GM23338 (cell line): ENCODE measurements at regions not wholly inside any gene's neighbourhood (a gene's known extent, or its start where the extent isn't known, plus 50 kb on each side); places are given as distances from the start of the nearest gene placed in this dataset.
"Not testable (repeated sequence)": the region's sequence is repeated elsewhere in the genome, so short reads cannot be mapped to it uniquely, and the experiment has no call there.

Experiments
- ATAC-seq: fragments of 200-7000 bp; cut with Tn5 transposase; 3 replicates; pipeline ENCODE4 v1.9.1; 2020
- DNase-seq: peaks from one replicate; pipeline ENCODE4 v3.0.0-alpha.2; 2015; ENCODE audit warnings: low spot score
- H2AFZ ChIP-seq: fragments of 200-600 bp; sonication (generic); 2 replicates; pipeline ENCODE4 v1.8.0; 2016; ENCODE audit warnings: antibody characterized with exemption, mild to moderate bottlenecking, moderate library complexity
- H3F3A ChIP-seq: fragments of 200-600 bp; sonication (generic); replicated peaks from 2 replicates; pipeline ENCODE4 v1.8.0; 2017; ENCODE audit warnings: antibody characterized with exemption, mixed run types, low read depth
- H3K27ac ChIP-seq: fragments of 200-600 bp; sonication (generic); 2 replicates; pipeline ENCODE4 v1.6.1; 2016; ENCODE audit warnings: low read depth
- H3K27me3 ChIP-seq: fragments of 200-600 bp; sonication (generic); 2 replicates; pipeline ENCODE4 v1.8.0; 2016; ENCODE audit warnings: mild to moderate bottlenecking, mixed run types, moderate library complexity; ENCODE audit not compliant: insufficient read depth
- H3K36me3 ChIP-seq: fragments of 200-600 bp; sonication (generic); 2 replicates; pipeline ENCODE4 v1.8.0; 2016; ENCODE audit warnings: mild to moderate bottlenecking; ENCODE audit not compliant: insufficient read depth
- H3K4me1 ChIP-seq: fragments of 200-600 bp; sonication (generic); 2 replicates; pipeline ENCODE4 v1.8.0; 2016; ENCODE audit warnings: mild to moderate bottlenecking, moderate library complexity; ENCODE audit not compliant: insufficient read depth
- H3K4me2 ChIP-seq: fragments of 200-600 bp; sonication (generic); 2 replicates; pipeline ENCODE4 v1.7.1; 2017; ENCODE audit warnings: mixed run types
- H3K4me3 ChIP-seq: fragments of 200-600 bp; sonication (generic); 2 replicates; pipeline ENCODE4 v1.6.1; 2016; ENCODE audit warnings: mixed run types
- H3K79me2 ChIP-seq: fragments of 200-600 bp; sonication (generic); replicated peaks from 2 replicates; pipeline ENCODE4 v1.8.0; 2017; ENCODE audit warnings: mild to moderate bottlenecking; ENCODE audit not compliant: insufficient read depth
- H3K9me2 ChIP-seq: fragments of 200-600 bp; sonication (generic); 2 replicates; pipeline ENCODE4 v1.8.0; 2017; ENCODE audit not compliant: insufficient read depth
- H4K20me1 ChIP-seq: fragments of 200-600 bp; sonication (generic); replicated peaks from 2 replicates; pipeline ENCODE4 v1.8.0; 2017; ENCODE audit warnings: mild to moderate bottlenecking; ENCODE audit not compliant: insufficient read depth
- H3K27ac Mint-ChIP-seq: 2 replicates; pipeline ENCODE4 v1.8.0; 2020; ENCODE audit warnings: inconsistent platforms, mild to moderate bottlenecking, moderate library complexity, mixed read lengths
- H3K27me3 Mint-ChIP-seq: 3 replicates; pipeline ENCODE4 v1.8.0; 2022; ENCODE audit warnings: low read depth, mild to moderate bottlenecking, moderate library complexity, mixed read lengths, inconsistent platforms; ENCODE audit not compliant: insufficient read depth, poor library complexity
- H3K36me3 Mint-ChIP-seq: 3 replicates; pipeline ENCODE4 v1.8.0; 2021; ENCODE audit warnings: low read depth, mild to moderate bottlenecking, inconsistent platforms, moderate library complexity, mixed read lengths
- H3K4me1 Mint-ChIP-seq: 3 replicates; pipeline ENCODE4 v1.8.0; 2020; ENCODE audit warnings: mild to moderate bottlenecking, inconsistent platforms, mixed read lengths
- H3K4me3 Mint-ChIP-seq: 3 replicates; pipeline ENCODE4 v1.8.0; 2021; ENCODE audit warnings: moderate library complexity, mild to moderate bottlenecking, inconsistent platforms, mixed read lengths
- H3K9me3 Mint-ChIP-seq: 3 replicates; pipeline ENCODE4 v1.8.0; 2020; ENCODE audit warnings: moderate library complexity, mild to moderate bottlenecking, inconsistent platforms, mixed read lengths
- CTCF ChIP-seq, 2 experiments: fragments of 200-600 bp in 1 of 2; sonication (generic) in 1 of 2; conservative IDR thresholded peaks; 2 replicates each; pipeline versions ENCODE4 v1.5.1 to v1.6.1; 2016 to 2017; ENCODE audit warnings: antibody characterized with exemption in 2 of 2, low read depth in 2 of 2, mild to moderate bottlenecking in 2 of 2, moderate library complexity in 1 of 2
- JUNB ChIP-seq: IDR thresholded peaks from one replicate; pipeline ENCODE4 v1.6.1; 2016; ENCODE audit warnings: antibody characterized with exemption; ENCODE audit not compliant: unreplicated experiment
- STAT1 ChIP-seq: IDR thresholded peaks from one replicate; pipeline ENCODE4 v1.6.1; 2016; ENCODE audit warnings: antibody characterized with exemption; ENCODE audit not compliant: unreplicated experiment

GRCh38 chrX:134045372-134045771 lies 60.0 kb upstream of the GPC3 start:
- not testable (repeated sequence) for ATAC-seq, H3K27ac ChIP-seq, H3F3A ChIP-seq, H4K20me1 ChIP-seq, H3K36me3 ChIP-seq, H3K4me3 ChIP-seq, H3K4me3 Mint-ChIP-seq, DNase-seq, H3K27me3 ChIP-seq, H3K9me2 ChIP-seq, H2AFZ ChIP-seq, H3K79me2 ChIP-seq, H3K4me1 Mint-ChIP-seq, H3K27ac Mint-ChIP-seq, H3K27me3 Mint-ChIP-seq, H3K9me3 Mint-ChIP-seq, H3K4me1 ChIP-seq, H3K36me3 Mint-ChIP-seq, H3K4me2 ChIP-seq

- H3K27ac Mint-ChIP-seq, H3K36me3 Mint-ChIP-seq, DNase-seq, H3K36me3 ChIP-seq, H2AFZ ChIP-seq, H3K4me3 ChIP-seq, H3K9me2 ChIP-seq, H3F3A ChIP-seq, H3K4me1 Mint-ChIP-seq, H3K27me3 ChIP-seq, H3K4me3 Mint-ChIP-seq, H3K4me2 ChIP-seq, H4K20me1 ChIP-seq, ATAC-seq, H3K4me1 ChIP-seq, H3K27me3 Mint-ChIP-seq, H3K27ac ChIP-seq, H3K79me2 ChIP-seq: not testable (repeated sequence)
- H3K9me3 Mint-ChIP-seq: peaks cover 11% of the 10 kb centered on the region; the same call in 2 of the 3 replicates
Observed at GRCh38 chrX:134067107-134067506, 81.7 kb upstream of the GPC3 start.

- not testable (repeated sequence) for H3K27ac ChIP-seq, H3K36me3 ChIP-seq, H2AFZ ChIP-seq, H3K4me3 ChIP-seq, H3K9me2 ChIP-seq, H3K27me3 Mint-ChIP-seq, H3K27me3 ChIP-seq, H3K27ac Mint-ChIP-seq, H3K36me3 Mint-ChIP-seq, H3F3A ChIP-seq, H3K9me3 Mint-ChIP-seq, H3K4me3 Mint-ChIP-seq, H3K4me1 Mint-ChIP-seq, H3K79me2 ChIP-seq, H3K4me2 ChIP-seq, H3K4me1 ChIP-seq, H4K20me1 ChIP-seq
- ATAC-seq (peak; percentile 81), DNase-seq (peak; percentile 9)
- TF ChIP-seq CTCF (conservative IDR thresholded peaks at IDR 0.05; ENCODE audit: low read depth in 2 of 2): peak; percentile 41 to 62
Observed at GRCh38 chrX:134071899-134072298, 86.5 kb upstream of the GPC3 start.

GRCh38 chrX:134073341-134073740 lies 87.9 kb upstream of the GPC3 start:
- Mint-ChIP-seq H3K36me3 (0 out of 3 replicates have a peak, but pooled peaks cover 9% of the 10 kb centered on the region), H3K4me3 (no peak overlapping the region), H3K4me1 (no peaks in the 10 kb centered on the region), H3K27ac (no peak overlapping the region), H3K27me3 (peaks cover 2% of the 10 kb centered on the region), H3K9me3 (peaks cover 16% of the 10 kb centered on the region; the same call in 2 of the 3 replicates)
- H3K4me3 ChIP-seq: no peak overlapping the region
- H3F3A ChIP-seq: no peaks in the 10 kb centered on the region
- no peaks in the 10 kb centered on the region for H3K79me2 ChIP-seq
- ATAC-seq (no peak), DNase-seq (no peak)
- H4K20me1 ChIP-seq: no peaks in the 10 kb centered on the region
- no peaks in the 10 kb centered on the region for H3K36me3 ChIP-seq
- H3K27ac ChIP-seq: no peak overlapping the region
- TF ChIP-seq JUNB (no peak), STAT1 (no peak)
- H3K4me1 ChIP-seq: no peaks in the 10 kb centered on the region
- H3K27me3 ChIP-seq: no peaks in the 10 kb centered on the region
- no peaks in the 10 kb centered on the region for H3K9me2 ChIP-seq
- no peak overlapping the region for H3K4me2 ChIP-seq
- no peak overlapping the region for H2AFZ ChIP-seq
